ES-I3 (cell line): ENCODE measurements at regions not wholly inside any gene's neighbourhood (a gene's known extent, or its start where the extent isn't known, plus 50 kb on each side); places are given as distances from the start of the nearest gene placed in this dataset.

ENCODE experiments used
- H3K36me3 ChIP-seq: 2 replicates; pipeline ENCODE4 v1.6.1; 2013; ENCODE audit warnings: mild to moderate bottlenecking, low read length, control low read depth, moderate library complexity; ENCODE audit not compliant: insufficient read depth
- H3K4me1 ChIP-seq: 2 replicates; pipeline ENCODE4 v1.6.1; 2013; ENCODE audit warnings: mild to moderate bottlenecking, control low read depth, low read length; ENCODE audit not compliant: insufficient read depth
- H3K9ac ChIP-seq: 2 replicates; pipeline ENCODE4 v1.6.1; 2013; ENCODE audit warnings: low read depth, mild to moderate bottlenecking, low read length, moderate library complexity
- H3K9me3 ChIP-seq: 2 replicates; pipeline ENCODE4 v1.6.1; 2013; ENCODE audit warnings: mild to moderate bottlenecking, low read length, moderate library complexity; ENCODE audit not compliant: control insufficient read depth, insufficient read depth

- no peak overlapping the region for H3K9ac ChIP-seq
- no peaks in the 10 kb centered on the region for H3K9me3 ChIP-seq
- H3K4me1 ChIP-seq: no peaks in the 10 kb centered on the region
- no peaks in the 10 kb centered on the region for H3K36me3 ChIP-seq
These were observed 465.3 kb downstream of the RWDD3 start for GRCh38 chr1:95699149-95699953.

DNA sequence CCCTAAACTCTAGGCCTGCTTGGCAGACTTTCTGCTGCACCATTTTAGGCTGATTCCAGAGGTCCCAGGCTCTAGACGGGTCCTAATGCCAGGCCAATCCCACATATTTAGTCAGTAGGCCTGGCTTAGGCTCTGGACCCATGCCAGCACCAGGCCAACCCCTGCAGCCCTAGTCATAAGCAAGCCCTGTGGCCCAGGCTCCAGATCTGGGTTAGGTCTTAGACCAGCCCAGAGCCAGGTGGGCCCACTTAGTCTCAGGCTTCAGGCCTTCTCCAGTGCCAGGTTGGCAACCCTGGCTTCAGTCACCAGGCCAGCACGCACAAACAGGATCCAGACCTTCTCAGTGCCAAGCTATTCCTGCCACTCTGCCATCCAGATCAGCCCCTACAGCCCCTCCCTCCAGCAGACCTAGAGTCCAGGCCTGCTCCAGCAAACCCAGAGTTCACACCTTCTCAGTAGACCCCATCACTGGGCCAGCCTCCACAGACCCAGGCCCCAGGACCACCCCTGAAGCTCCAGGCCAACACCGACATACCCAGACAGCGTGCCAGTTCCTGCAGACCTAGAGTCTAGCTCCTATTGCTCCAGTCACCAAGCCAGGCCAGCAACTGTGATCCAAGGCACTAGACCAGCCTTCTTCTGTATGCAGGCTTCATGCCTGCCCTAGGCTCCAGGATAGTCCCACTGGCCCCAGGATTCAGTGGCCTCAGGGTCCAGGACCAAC is 467.6 kb downstream of the RWDD3 start:
- Histone ChIP-seq H3K36me3 (no peaks in the 10 kb centered on the region), H3K9me3 (no peaks in the 10 kb centered on the region; the same call in 1 of the 2 replicates), H3K9ac (no peak overlapping the region), H3K4me1 (no peaks in the 10 kb centered on the region)

DNA sequence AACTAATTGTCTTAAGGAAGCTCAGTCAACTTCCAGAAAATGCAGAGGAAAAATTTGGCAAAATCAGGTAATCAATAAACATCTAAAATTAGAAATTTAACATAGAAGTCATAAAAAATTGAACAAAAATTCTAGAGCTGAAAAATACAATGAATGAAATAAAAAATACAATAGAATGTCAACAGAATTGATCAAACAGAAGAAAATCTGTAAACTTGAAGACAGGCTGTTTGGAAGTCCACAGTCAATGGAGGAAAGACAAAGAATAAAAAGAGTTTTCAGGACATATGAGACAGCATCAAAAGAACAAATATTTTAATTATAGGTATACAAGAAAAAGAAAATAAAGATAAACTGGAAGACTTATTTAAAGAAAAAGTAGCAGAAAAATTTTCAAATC is 469.0 kb downstream of the RWDD3 start:
- no peaks in the 10 kb centered on the region for H3K4me1 ChIP-seq
- H3K36me3 ChIP-seq: no peaks in the 10 kb centered on the region
- no peaks in the 10 kb centered on the region; the same call in none of the 2 replicates for H3K9me3 ChIP-seq
- H3K9ac ChIP-seq: no peak overlapping the region

DNA sequence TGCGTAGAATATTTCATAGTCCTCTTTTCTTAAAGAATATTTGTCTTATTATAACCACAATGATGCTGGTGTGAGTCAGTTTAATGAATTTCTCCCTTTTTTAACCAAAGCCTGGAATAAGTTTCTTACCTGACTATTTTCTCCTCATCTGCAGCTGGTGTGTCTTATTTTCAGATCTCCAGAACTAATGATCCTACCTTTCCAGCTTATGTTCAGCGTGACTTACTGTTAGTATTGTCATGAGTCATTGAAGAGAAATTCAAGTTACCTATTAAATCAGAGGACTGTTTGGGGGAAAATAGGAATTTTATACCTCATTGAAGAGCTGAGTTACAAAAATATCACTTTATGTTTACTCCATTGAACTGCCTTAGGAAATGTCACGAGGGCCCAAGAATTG is 482.1 kb downstream of the RWDD3 start:
- no peaks in the 10 kb centered on the region for H3K36me3 ChIP-seq
- H3K9me3 ChIP-seq: no peaks in the 10 kb centered on the region
- H3K4me1 ChIP-seq: no peaks in the 10 kb centered on the region
- no peak overlapping the region for H3K9ac ChIP-seq

- Histone ChIP-seq H3K36me3 (no peaks in the 10 kb centered on the region), H3K9me3 (no peaks in the 10 kb centered on the region), H3K9ac (no peak overlapping the region), H3K4me1 (no peaks in the 10 kb centered on the region)
These were observed 482.5 kb downstream of the RWDD3 start for GRCh38 chr1:95716550-95716949.

GRCh38 chr1:95723346-95723745 is 489.3 kb downstream of the RWDD3 start:
- no peak overlapping the region for H3K9ac ChIP-seq
- H3K4me1 ChIP-seq: no peaks in the 10 kb centered on the region
- H3K9me3 ChIP-seq: no peaks in the 10 kb centered on the region
- H3K36me3 ChIP-seq: no peaks in the 10 kb centered on the region

DNA sequence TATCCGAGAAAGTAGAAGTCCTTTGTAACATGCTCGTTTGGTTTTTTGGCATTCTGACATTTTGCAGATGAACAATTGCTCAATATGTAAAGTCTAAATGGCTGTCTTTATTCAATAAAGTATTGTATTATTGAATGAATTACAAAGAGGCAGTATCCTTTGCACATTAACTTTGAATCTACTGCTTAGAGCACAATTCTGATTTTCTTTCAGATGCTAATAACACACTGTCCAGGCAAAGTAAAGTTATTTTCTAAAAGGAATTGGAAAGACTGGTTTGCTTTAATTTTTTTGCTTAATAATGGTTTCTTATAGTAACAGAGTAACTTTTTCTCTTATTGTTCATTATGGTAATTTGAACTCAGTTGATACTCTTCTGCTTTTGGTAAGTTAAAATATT is 494.8 kb downstream of the RWDD3 start:
- H3K9ac ChIP-seq: no peak overlapping the region
- H3K9me3 ChIP-seq: no peaks in the 10 kb centered on the region; the same call in 1 of the 2 replicates
- no peaks in the 10 kb centered on the region for H3K4me1 ChIP-seq
- H3K36me3 ChIP-seq: no peaks in the 10 kb centered on the region

GRCh38 chr1:95730986-95731385 is 497.0 kb downstream of the RWDD3 start:
- no peak overlapping the region for H3K9ac ChIP-seq

DNA sequence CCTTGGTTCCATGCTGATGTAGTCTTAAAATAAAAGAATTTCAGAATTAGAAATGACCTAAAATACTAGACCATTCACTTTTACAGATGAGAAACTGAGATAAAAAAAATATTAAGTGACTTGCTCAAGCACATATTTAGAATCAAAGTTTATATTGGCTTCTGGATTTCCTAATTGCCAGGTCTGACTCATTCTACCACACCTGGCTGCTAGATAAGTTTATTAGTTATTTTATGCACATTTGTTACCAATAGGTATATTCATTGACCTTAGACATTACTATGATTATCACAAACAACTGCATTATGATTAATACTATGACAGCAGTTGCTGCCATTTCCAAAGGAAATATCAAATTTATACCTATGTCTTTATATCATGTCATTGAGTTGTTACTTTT is 497.5 kb downstream of the RWDD3 start:
- H3K36me3 ChIP-seq: no peaks in the 10 kb centered on the region
- no peaks in the 10 kb centered on the region; the same call in 1 of the 2 replicates for H3K9me3 ChIP-seq
- H3K4me1 ChIP-seq: no peaks in the 10 kb centered on the region
- no peak overlapping the region for H3K9ac ChIP-seq

More at GRCh38 chr1:95730986-95731385, 497.0 kb downstream of the RWDD3 start:
- H3K36me3 ChIP-seq: no peaks in the 10 kb centered on the region
- no peaks in the 10 kb centered on the region; the same call in 1 of the 2 replicates for H3K9me3 ChIP-seq
- H3K4me1 ChIP-seq: no peaks in the 10 kb centered on the region

- Histone ChIP-seq H3K9ac (no peak overlapping the region), H3K36me3 (no peaks in the 10 kb centered on the region), H3K4me1 (no peaks in the 10 kb centered on the region), H3K9me3 (no peaks in the 10 kb centered on the region; the same call in 1 of the 2 replicates)
These were observed 499.0 kb downstream of the RWDD3 start for GRCh38 chr1:95733031-95733430.

GRCh38 chr1:95733671-95734070 is 499.7 kb downstream of the RWDD3 start:
- H3K9ac ChIP-seq: no peak overlapping the region
- no peaks in the 10 kb centered on the region for H3K36me3 ChIP-seq
- no peaks in the 10 kb centered on the region for H3K4me1 ChIP-seq
- H3K9me3 ChIP-seq: no peaks in the 10 kb centered on the region; the same call in 1 of the 2 replicates

DNA sequence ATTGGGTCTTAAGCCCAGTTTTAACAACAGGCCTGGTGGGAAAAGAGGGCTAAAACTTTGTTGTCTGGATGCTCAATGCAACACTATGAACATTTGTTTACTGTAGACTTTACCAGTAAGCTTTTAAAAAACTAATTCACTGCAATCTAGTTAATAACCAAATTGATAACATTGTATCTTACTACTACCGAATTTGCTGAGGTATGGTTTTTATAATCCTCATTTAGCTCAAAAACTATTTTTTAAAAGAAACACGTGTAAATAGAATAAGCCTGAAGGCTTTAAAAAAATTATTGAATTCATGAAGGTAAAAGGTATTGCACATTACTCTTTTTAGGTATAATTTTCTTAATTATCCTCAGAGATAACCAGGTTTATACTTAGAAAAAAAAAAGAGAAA is 500.6 kb downstream of the RWDD3 start:
- Histone ChIP-seq H3K9me3 (no peaks in the 10 kb centered on the region; the same call in 1 of the 2 replicates), H3K9ac (no peak overlapping the region), H3K4me1 (no peaks in the 10 kb centered on the region), H3K36me3 (no peaks in the 10 kb centered on the region)

GRCh38 chr1:95742591-95743089 is 508.6 kb downstream of the RWDD3 start:
- no peaks in the 10 kb centered on the region for H3K36me3 ChIP-seq
- H3K9me3 ChIP-seq: no peaks in the 10 kb centered on the region
- 0 out of 2 replicates have a peak overlapping the region, but pooled peaks have one; percentile 13 for H3K9ac ChIP-seq
- H3K4me1 ChIP-seq: peaks cover 6% of the 10 kb centered on the region; the same call in 1 of the 2 replicates

DNA sequence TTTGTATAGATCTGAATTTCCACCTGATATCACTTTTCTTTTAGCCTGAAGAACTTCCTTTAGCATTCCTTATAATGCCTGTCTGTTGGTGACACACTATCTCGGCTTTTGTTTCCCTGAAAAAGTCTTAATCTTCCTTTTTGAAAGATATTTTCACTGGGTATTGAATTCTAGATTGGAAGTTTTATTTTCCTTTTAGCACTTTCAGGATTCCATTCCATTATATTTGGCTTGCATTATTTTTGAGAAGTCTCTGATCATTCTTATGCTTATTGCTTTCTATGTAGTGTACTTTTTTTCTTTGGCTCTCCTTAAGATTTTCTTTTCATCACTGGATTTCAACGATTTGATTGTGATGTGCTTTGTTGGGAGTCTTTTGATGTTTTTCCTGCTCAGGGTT is 510.7 kb downstream of the RWDD3 start:
- Histone ChIP-seq H3K4me1 (peaks cover 6% of the 10 kb centered on the region; the same call in 1 of the 2 replicates), H3K36me3 (no peaks in the 10 kb centered on the region), H3K9ac (no peak overlapping the region), H3K9me3 (no peaks in the 10 kb centered on the region)
